ENCODE measurements at regions not wholly inside any gene's neighbourhood (a gene's known extent, or its start where the extent isn't known, plus 50 kb on each side); places are given as distances from the start of the nearest gene placed in this dataset.

- no peak for DNase-seq
Measured at GRCh38 chr12:60059180-60059579, 463.4 kb downstream of the SLC16A7 start.

- DNase-seq: no peak
Measured at GRCh38 chr12:60066655-60067054, 470.8 kb downstream of the SLC16A7 start.

DNA sequence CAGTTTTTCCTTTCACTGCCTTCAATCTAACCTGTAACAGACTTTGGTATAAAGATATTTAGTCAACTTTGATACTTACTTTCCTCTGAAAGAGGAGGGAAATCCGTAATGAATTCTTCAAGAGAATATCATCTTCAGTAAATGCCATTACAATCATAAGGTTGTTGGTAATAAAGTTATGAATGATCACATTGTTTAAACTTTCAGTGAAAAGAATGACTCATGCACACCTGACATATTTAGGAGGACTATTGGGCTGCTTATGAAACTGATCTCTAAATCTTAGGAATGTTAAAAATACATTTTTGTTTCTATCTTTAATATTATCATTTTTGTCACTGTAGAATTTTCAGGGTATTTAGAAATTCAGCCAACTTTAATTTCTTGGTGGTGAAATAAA is 474.7 kb downstream of the SLC16A7 start:
- DNase-seq: no peak

- no peak for DNase-seq
Measured at GRCh38 chr12:60071759-60072191, 475.9 kb downstream of the SLC16A7 start.

GRCh38 chr12:60072911-60073310 is 477.1 kb downstream of the SLC16A7 start:
- DNase-seq: no peak

DNA sequence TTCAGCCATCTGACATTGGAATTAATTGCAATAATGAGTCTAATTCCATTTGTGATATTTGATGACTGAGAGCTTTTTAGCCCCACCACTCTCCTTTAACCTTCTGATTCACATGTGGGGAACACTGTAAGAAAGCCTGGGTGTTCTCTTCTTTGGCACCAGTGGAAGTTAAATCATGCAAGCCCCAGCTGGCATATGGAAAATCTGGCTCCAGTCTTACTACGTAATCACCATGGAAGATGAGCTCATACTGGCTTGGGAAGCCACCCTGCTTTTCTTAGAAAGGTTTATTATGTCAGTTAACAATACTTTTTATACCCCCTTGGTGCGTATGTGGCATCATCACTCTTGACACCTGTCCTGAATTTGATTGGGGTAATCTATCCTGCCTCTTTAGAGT is 479.3 kb downstream of the SLC16A7 start:
- DNase-seq: no peak

- DNase-seq: no peak
Measured at GRCh38 chr12:60078026-60078425, 482.2 kb downstream of the SLC16A7 start.

DNA sequence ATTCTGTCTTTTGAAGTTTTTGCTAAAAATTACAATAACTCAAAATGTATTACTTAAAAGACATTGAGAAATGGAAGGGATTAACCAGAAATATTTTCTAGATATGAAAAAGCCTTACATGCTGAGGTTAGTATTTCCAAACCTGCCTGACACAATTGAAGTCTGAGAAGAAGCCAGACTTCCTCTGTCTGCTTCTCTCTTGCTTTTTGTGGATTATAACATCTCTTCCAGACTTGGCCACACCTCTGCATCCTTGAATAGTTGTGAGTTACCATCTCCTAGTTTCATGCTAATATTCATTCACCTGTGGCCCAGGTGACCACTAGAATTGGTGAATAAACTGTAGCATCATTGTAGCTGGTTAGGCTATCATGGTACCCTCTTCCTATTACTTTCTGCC is 497.6 kb downstream of the SLC16A7 start:
- DNase-seq: no peak

DNA sequence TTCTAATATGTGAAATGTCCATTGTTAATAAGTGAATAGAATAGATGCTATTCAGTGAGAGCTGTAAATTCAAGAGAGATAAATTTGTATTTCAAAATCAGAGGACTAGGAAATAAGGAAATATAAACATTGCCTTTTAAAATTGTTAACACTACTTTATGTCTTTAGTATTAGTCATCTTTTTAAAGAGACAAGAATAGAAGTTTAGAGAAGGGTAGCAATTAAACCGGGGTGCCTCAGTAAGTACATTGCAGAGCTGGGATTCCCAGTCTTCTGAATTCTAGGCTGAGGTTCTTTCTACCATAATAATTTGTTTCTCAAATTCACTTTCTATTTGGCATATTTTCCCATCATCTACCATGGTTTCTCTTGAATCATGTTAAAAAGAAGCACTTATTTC is 498.6 kb downstream of the SLC16A7 start:
- DNase-seq: no peak

- no peak for DNase-seq
Measured at GRCh38 chr12:60096727-60097126, 500.9 kb downstream of the SLC16A7 start.

DNA sequence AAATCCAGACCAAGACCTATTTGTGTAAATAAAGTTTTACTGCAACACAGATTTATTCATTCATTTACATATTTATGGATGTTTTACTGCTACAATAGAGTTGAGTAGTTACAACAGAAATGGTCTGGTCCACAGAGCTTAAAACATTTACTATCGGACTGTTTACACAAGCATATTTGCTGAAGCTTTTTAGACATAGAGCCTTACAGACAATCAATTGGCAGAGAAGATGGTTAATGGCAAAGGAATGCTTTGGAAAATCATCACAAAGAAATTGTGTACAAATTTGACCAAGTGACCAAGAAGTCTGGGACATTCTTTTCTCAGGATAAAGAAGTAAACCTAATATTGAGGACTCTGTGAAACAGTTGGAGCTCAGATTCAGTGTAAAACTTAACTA is 504.3 kb downstream of the SLC16A7 start:
- DNase-seq: no peak

- no peak for DNase-seq
Measured at GRCh38 chr12:60100852-60101251, 505.0 kb downstream of the SLC16A7 start.

DNA sequence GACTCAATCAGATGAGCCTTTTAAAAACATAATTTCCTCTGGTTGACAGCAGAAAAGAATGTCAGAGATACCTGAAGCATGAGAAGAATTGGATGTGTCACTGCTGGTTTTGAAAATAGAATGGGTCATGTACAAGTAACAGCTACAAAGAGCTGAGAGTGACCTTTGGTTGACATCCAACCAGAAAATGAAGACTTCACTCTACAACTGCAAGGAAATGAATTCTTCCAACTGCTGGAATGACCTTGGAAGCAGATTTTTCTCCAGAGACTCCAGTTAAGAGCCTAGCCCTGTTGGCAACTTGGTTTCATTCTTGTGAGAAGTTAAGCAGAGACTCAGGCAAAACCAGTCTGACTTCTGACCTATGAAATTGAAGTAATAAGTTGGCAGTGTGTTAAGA is 505.9 kb downstream of the SLC16A7 start:
- no peak for DNase-seq

DNA sequence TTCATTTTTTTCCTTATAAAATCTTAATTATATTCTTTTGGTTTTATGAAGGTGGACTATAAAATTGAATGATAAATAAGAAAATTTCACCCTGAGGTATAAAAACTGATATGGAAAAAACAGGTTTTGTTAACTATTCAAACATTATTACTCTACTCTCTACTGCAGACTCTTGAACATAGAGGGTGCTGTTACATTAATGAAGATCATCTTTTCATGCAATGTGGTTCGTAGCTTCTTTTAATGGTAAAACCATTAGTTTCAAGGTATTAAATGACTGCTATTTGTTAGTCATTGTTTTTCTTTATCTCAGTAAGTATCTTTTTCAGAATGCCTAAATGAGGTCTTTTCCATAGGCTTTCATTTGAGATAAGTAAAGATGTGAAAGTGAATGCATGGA is 510.4 kb downstream of the SLC16A7 start:
- DNase-seq: no peak

GRCh38 chr12:60107992-60108391 is 512.2 kb downstream of the SLC16A7 start:
- no peak for DNase-seq

DNA sequence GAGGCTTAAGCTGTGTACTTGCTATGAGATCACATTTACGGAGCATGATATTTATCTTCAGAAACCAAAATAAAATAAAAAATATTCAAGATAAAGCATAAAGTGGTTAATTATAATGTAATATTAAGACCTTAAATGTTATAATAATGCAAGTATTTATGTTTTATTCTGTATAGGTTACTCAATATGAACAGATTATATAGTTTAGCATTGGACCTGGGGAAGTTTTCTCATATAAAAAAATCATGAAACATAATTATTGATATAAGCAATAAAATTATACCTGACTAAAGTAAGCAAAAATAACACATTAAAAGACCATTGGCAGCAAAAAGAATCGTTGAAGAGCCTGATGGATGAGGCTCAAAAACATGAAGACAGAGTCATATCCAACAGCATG is 516.2 kb downstream of the SLC16A7 start:
- DNase-seq: no peak

- no peak for DNase-seq
Measured at GRCh38 chr12:60112763-60113162, 516.9 kb downstream of the SLC16A7 start.

DNA sequence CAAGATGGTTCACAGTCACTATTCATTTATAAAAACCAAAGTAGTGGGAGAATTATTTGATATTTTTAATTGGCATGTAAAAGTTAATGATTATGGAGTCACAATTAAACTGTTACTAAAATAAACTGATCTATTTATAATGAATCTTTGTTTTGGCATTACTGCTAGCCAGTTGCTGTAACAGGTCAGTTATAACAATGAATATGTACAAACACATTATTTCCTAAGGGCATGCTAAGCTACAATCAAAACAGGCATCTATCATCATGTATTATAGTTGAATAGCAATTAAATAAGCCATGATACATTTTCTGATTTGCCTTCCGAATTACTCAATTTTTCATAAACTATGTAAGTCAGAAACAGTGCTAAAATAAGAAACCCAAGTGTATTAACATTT is 518.3 kb downstream of the SLC16A7 start:
- no peak for DNase-seq

- no peak for DNase-seq
Measured at GRCh38 chr12:60119327-60119726, 523.5 kb downstream of the SLC16A7 start.

DNA sequence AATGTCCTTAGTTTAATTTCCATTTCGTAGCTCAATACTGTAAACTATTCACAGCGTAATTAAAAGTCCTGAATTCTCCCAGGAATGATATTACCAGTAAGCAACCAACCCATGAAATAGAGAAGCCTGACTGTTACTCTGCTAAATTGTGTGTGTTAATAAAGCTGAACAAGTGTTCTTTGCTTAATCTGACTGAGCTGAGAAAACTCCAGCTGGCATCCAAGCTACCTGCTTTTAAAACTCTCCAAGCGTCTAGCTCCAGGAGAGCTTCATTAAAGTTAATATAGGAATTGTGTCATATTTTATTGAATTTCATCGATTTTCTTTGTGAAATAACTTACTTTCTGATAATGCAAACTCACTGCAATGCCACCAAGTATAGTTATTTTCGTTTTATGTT is 524.4 kb downstream of the SLC16A7 start:
- no peak for DNase-seq

GRCh38 chr12:60123557-60123956 is 527.7 kb downstream of the SLC16A7 start:
- no peak for DNase-seq

- no peak for DNase-seq
Measured at GRCh38 chr12:60137513-60137912, 541.7 kb downstream of the SLC16A7 start.

DNA sequence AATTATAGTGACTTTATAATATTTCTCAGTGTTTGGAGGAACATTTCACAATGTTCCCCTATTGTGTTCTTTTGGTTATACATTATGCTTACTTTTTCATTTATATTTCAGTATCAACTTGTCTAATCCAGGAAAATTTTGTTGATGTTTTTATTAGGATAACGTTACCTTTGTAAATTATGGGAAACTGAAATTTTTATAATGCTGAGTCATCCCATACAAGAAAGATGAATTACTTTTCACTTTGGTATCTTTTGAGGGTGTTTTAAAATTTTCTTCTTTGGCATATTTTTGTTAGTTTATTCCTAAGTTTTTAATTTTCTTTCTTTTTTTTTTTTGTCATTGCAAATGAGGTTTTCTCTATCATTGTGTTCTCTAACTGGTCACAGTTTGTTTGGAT is 542.7 kb downstream of the SLC16A7 start:
- DNase-seq: no peak

DNA sequence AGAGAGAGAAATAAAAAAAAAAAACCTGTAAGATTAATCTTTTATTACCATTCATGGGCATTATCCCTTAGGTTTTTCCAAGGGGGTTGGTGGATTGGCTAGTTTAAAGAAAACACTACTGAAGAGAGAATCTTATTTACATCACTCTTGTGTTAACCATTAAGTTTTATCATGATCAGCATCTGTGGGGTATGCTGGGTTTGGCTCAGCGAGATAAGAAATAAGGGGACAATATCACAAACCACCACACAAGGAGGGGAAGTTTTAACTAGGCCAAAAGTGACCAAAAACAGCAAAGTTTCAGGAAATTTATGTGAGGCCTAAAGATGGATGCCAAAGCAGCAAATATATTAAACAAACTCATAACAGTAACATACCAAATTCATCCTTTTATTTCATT is 548.6 kb downstream of the SLC16A7 start:
- DNase-seq: no peak

- DNase-seq: no peak
Measured at GRCh38 chr12:60148109-60148508, 552.3 kb downstream of the SLC16A7 start.

GRCh38 chr12:60148831-60149230 is 553.0 kb downstream of the SLC16A7 start:
- no peak for DNase-seq

Data from CD4-positive, alpha-beta T cell treated with Interleukin-10 for 1 hour (primary cell).